ENCODE measurements at regions not wholly inside any gene's neighbourhood (a gene's known extent, or its start where the extent isn't known, plus 50 kb on each side); places are given as distances from the start of the nearest gene placed in this dataset.

DNA sequence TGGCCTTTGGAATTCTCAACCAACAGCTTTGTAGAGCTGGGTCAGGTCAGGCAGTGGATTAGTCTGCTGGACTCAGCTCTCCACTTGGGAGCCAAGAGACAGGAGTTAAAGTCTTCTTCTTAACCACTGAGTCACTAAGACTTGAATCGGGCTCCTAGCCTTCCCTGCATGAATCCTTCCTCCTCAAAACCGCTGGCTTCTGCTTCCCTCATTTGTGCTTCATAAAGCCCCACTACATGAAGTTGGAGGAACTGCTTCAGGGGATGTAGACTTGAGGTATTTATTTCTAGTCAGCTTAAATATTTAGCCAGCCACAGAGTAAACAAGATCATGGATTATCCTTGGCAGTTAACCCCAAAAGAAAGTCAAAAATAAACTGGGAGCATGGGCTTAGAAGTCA lies 536.3 kb upstream of the TNP1 start:
- WGBS, 2 donors: 38 to 48% methylated on average over 2 of the region's 2 CpGs
- Histone ChIP-seq H3K36me3 (ENCODE audit: control insufficient read depth in 2 of 2, insufficient read depth in 2 of 2, low read length in 1 of 2) (no peaks in the 10 kb centered on the region), H3K4me3 (ENCODE audit: low read depth in 1 of 2, low read length in 2 of 2) (no peak overlapping the region), H3K4me1 (ENCODE audit: control insufficient read depth in 2 of 2, insufficient read depth in 2 of 2, low read length in 1 of 2) (peaks cover 0 to 2% of the 10 kb centered on the region in 2 donors), H3K27me3 (ENCODE audit: control insufficient read depth in 1 of 2, insufficient read depth in 2 of 2, low read length in 2 of 2) (no peaks in the 10 kb centered on the region), H3K9me3 (ENCODE audit: control insufficient read depth in 2 of 2, insufficient read depth in 1 of 2, low read depth in 1 of 2, low read length in 1 of 2) (peaks cover 0 to 3% of the 10 kb centered on the region in 2 donors), H3K27ac (ENCODE audit: low read depth in 2 of 2, low read length in 1 of 2) (no peak overlapping the region)

DNA sequence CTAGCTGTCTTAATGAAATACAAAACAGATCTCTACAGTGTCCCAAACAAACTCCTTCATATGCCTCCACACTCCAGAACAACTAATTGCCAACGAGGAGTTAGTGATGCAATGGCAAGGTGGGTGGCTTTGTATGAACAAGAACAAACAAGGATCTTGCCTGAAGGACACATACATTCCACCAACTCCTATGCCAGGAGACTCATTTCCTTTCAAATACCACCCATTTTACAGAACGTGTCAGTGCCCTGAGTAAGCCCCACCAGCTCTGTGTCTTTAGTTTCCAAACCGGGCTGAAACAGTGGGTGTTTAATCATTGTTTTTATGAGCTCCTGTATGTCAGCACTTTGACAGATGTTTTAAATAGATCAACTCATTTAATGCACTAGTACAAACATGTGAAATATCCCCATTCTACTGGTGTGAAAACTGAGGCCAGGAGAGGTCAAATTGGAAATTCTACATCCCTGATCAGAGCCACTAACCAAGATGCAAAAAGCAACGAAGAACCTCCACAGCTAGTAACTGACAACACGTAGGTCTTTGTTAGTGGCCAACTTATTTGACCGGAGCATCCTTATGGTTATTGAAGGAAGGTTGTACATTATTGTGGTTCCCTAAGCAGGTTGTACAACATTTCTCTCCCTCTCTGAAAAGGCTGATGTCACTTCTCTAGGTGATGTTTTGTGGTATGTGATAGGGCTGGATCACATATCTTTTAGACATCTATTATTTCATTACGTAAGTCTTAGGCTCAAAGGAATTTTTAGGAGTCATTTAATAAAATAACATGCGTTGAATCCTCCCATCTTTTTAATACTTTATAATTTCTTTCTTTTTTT lies 534.9 kb upstream of the TNP1 start:
- 68 to 72% methylated on average over 8 of the region's 8 CpGs for WGBS, 2 donors
- H3K27me3 ChIP-seq (ENCODE audit: control insufficient read depth in 1 of 2, insufficient read depth in 2 of 2, low read length in 2 of 2): no peaks in the 10 kb centered on the region
- peaks cover 3 to 4% of the 10 kb centered on the region in 2 donors for H3K9me3 ChIP-seq (ENCODE audit: control insufficient read depth in 2 of 2, insufficient read depth in 1 of 2, low read depth in 1 of 2, low read length in 1 of 2)
- no peaks in the 10 kb centered on the region for H3K36me3 ChIP-seq (ENCODE audit: control insufficient read depth in 2 of 2, insufficient read depth in 2 of 2, low read length in 1 of 2)
- H3K4me1 ChIP-seq (ENCODE audit: control insufficient read depth in 2 of 2, insufficient read depth in 2 of 2, low read length in 1 of 2): peaks cover 0 to 2% of the 10 kb centered on the region in 2 donors
- no peak overlapping the region for H3K4me3 ChIP-seq (ENCODE audit: low read depth in 1 of 2, low read length in 2 of 2)
- H3K27ac ChIP-seq (ENCODE audit: low read depth in 2 of 2, low read length in 1 of 2): no peak overlapping the region

DNA sequence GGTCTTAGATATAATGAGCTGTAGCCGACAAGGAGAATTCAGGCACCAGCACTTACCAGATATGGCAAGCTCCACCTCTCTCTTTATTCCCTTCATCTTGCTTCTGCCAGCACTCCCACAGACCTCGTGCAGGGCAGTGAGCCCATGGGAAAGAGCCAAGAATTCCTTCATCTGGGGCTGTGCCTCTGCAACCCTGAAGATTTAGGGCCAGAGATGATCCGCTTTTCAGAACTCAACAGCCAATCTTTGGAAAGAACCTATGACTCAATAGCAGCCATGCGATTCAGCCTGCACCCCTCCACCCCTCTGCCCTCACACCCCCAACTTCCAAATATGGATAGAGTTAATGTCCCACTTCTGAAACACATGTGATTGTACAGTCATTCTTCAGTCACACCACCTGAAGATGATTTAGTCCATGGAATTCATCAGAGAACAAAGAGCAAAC lies 533.7 kb upstream of the TNP1 start:
- WGBS, 2 donors: 24 to 33% methylated on average over 4 of the region's 4 CpGs
- H3K27ac ChIP-seq (ENCODE audit: low read depth in 2 of 2, low read length in 1 of 2): peak overlapping the region in 1 of 2 donors; percentile 14

DNA sequence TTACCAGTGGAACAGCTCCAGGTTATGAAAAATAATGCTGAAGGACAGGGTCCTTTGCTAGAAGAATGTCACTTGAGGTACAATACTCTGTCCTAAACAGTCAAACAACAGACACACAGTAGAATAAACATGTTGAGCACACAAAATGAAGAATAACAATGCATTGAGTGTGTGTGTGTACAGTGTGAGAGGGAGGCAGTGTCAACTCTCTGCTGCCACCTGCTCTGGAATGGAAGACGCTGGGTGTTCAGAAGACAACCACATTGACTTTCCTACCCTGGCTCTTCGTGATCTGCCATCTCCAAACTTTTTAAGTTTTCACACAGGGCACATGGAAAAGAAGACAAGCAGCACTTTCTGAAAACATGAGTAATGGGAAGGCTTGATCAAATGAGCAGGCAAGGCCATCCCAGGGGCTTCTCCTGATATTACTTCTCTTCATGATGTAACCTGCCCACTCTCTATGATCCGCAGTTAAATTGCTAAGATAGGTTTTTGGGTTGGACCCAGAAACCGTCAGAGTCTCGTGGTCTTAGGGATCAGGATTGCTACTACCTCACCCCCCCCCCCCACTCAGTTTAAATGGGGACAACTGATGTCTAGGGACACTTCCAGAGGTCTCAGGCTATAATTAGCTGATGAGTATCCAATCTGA lies 533.2 kb upstream of the TNP1 start:
- no peak overlapping the region for H3K4me3 ChIP-seq (ENCODE audit: low read depth in 1 of 2, low read length in 2 of 2)
- H3K27ac ChIP-seq (ENCODE audit: low read depth in 2 of 2, low read length in 1 of 2): peak overlapping the region in 1 of 2 donors; percentile 14
- H3K36me3 ChIP-seq (ENCODE audit: control insufficient read depth in 2 of 2, insufficient read depth in 2 of 2, low read length in 1 of 2): no peaks in the 10 kb centered on the region
- H3K9me3 ChIP-seq (ENCODE audit: control insufficient read depth in 2 of 2, insufficient read depth in 1 of 2, low read depth in 1 of 2, low read length in 1 of 2): peaks cover 0 to 4% of the 10 kb centered on the region in 2 donors
- peaks cover 0 to 2% of the 10 kb centered on the region in 2 donors for H3K4me1 ChIP-seq (ENCODE audit: control insufficient read depth in 2 of 2, insufficient read depth in 2 of 2, low read length in 1 of 2)
- no peaks in the 10 kb centered on the region for H3K27me3 ChIP-seq (ENCODE audit: control insufficient read depth in 1 of 2, insufficient read depth in 2 of 2, low read length in 2 of 2)
- WGBS, 2 donors: 53 to 54% methylated on average over 5 of the region's 5 CpGs

More for the DNA sequence above, 533.7 kb upstream of the TNP1 start:
- Histone ChIP-seq H3K4me3 (ENCODE audit: low read depth in 1 of 2, low read length in 2 of 2) (no peak overlapping the region), H3K9me3 (ENCODE audit: control insufficient read depth in 2 of 2, insufficient read depth in 1 of 2, low read depth in 1 of 2, low read length in 1 of 2) (peaks cover under 1 to 4% of the 10 kb centered on the region in 2 donors), H3K4me1 (ENCODE audit: control insufficient read depth in 2 of 2, insufficient read depth in 2 of 2, low read length in 1 of 2) (peaks cover 0 to 2% of the 10 kb centered on the region in 2 donors), H3K36me3 (ENCODE audit: control insufficient read depth in 2 of 2, insufficient read depth in 2 of 2, low read length in 1 of 2) (no peaks in the 10 kb centered on the region), H3K27me3 (ENCODE audit: control insufficient read depth in 1 of 2, insufficient read depth in 2 of 2, low read length in 2 of 2) (no peaks in the 10 kb centered on the region)

DNA sequence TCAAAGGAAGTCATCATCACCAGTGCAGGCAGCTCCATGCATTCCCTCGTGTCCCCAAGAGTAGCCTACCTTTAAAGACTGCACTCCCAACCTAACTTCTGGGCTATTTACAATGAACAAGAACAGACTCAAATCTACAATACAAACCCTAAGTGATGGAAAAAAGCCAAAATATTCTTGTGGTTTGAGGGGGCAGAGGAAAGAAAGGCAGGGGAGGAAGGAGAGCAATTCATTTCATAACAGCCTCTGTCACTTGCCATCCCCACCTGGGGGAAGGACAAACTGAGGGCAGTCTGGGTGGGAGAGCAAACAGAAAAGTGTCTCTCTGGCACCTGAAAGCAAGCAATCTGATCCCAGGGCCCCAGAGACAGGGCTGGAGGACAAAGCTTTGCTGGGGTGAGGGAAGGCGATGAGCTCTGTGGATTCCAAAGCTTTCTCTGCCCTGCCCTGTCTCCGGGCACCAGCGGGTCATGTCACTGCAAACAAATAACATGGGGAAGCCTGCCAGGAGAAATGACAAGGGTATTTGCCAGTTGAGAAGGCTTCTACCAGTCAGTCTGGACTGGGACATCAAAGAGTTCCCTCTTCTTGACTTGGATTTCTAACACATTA lies 528.0 kb upstream of the TNP1 start:
- H3K4me3 ChIP-seq (ENCODE audit: low read depth in 1 of 2, low read length in 2 of 2): no peak overlapping the region
- 60 to 62% methylated on average over 4 of the region's 4 CpGs for WGBS, 2 donors
- no peaks in the 10 kb centered on the region for H3K4me1 ChIP-seq (ENCODE audit: control insufficient read depth in 2 of 2, insufficient read depth in 2 of 2, low read length in 1 of 2)
- H3K27me3 ChIP-seq (ENCODE audit: control insufficient read depth in 1 of 2, insufficient read depth in 2 of 2, low read length in 2 of 2): no peaks in the 10 kb centered on the region
- no peak overlapping the region for H3K27ac ChIP-seq (ENCODE audit: low read depth in 2 of 2, low read length in 1 of 2)
- peaks cover 0 to 4% of the 10 kb centered on the region in 2 donors for H3K9me3 ChIP-seq (ENCODE audit: control insufficient read depth in 2 of 2, insufficient read depth in 1 of 2, low read depth in 1 of 2, low read length in 1 of 2)
- no peaks in the 10 kb centered on the region for H3K36me3 ChIP-seq (ENCODE audit: control insufficient read depth in 2 of 2, insufficient read depth in 2 of 2, low read length in 1 of 2)

DNA sequence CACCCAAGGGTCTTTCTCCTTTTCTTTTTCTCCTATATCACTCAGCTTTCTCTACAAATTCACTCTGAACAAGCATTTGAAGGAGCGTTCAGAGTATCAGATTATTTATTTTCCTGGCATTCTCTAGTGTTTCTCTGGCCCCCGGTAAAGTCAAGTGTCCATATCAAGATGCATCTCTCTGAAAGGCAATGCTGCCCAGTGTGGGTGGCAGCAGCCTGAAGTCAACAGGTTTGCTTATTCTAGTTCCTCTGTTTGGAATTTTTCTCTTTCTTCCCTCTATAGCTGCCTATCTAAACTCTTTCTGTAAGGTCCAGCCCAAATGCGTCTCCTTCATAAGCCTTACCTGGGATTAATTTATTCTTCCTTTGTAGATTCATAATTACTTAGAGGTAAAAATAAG lies 526.2 kb upstream of the TNP1 start:
- Histone ChIP-seq H3K4me1 (ENCODE audit: control insufficient read depth in 2 of 2, insufficient read depth in 2 of 2, low read length in 1 of 2) (no peaks in the 10 kb centered on the region), H3K27ac (ENCODE audit: low read depth in 2 of 2, low read length in 1 of 2) (no peak overlapping the region), H3K27me3 (ENCODE audit: control insufficient read depth in 1 of 2, insufficient read depth in 2 of 2, low read length in 2 of 2) (no peaks in the 10 kb centered on the region), H3K36me3 (ENCODE audit: control insufficient read depth in 2 of 2, insufficient read depth in 2 of 2, low read length in 1 of 2) (no peaks in the 10 kb centered on the region), H3K4me3 (ENCODE audit: low read depth in 1 of 2, low read length in 2 of 2) (no peak overlapping the region), H3K9me3 (ENCODE audit: control insufficient read depth in 2 of 2, insufficient read depth in 1 of 2, low read depth in 1 of 2, low read length in 1 of 2) (peaks cover 0 to 4% of the 10 kb centered on the region in 2 donors)
- WGBS, 2 donors: 64 to 65% methylated on average over 3 of the region's 3 CpGs

DNA sequence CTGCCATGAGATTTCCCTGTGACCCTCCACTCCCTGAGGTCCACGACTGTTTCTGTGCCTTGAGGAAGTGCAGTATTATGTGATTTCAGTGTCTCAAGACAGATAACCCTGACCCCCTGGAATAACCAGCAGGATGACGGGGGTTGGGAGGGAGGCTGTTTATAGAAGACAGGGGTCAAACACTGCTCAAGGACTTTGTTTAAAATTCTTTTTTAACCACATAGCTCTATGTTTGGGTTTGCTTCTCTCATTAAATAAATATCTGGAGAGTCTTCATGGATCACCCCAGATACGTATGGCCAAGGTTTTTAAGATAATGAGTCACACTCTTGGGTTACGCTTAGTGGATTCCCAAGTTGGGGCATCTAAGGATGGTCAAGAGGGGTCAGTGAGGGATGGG lies 523.8 kb upstream of the TNP1 start:
- H3K27ac ChIP-seq (ENCODE audit: low read depth in 2 of 2, low read length in 1 of 2): peak overlapping the region in 1 of 2 donors; percentile 37
- WGBS, 2 donors: 67 to 68% methylated on average over 4 of the region's 4 CpGs

DNA sequence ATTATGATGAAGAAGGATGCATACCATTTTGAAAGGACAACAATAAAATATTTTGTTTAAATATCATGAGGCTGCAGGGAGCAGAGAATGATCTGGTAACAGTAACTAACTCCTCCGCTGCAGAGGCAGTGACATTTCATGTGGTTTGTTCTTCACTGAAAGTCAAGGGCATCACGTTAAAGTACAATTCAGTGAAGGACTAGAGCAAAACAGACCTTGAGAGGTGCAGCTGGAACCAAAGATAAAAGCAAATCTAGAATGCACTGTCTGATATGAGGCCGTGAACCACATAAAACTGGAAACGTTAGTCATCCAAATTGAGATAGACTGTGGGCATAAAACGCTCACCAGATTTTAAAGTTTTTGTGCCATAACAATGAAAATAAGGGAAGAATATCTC lies 522.9 kb upstream of the TNP1 start:
- Histone ChIP-seq H3K27me3 (ENCODE audit: control insufficient read depth in 1 of 2, insufficient read depth in 2 of 2, low read length in 2 of 2) (no peaks in the 10 kb centered on the region), H3K27ac (ENCODE audit: low read depth in 2 of 2, low read length in 1 of 2) (no peak overlapping the region), H3K4me1 (ENCODE audit: control insufficient read depth in 2 of 2, insufficient read depth in 2 of 2, low read length in 1 of 2) (no peaks in the 10 kb centered on the region), H3K36me3 (ENCODE audit: control insufficient read depth in 2 of 2, insufficient read depth in 2 of 2, low read length in 1 of 2) (no peaks in the 10 kb centered on the region), H3K4me3 (ENCODE audit: low read depth in 1 of 2, low read length in 2 of 2) (no peak overlapping the region), H3K9me3 (ENCODE audit: control insufficient read depth in 2 of 2, insufficient read depth in 1 of 2, low read depth in 1 of 2, low read length in 1 of 2) (no peaks in the 10 kb centered on the region)
- WGBS, 2 donors: 78 to 81% methylated on average over 5 of the region's 5 CpGs

More for the DNA sequence above, 523.8 kb upstream of the TNP1 start:
- H3K36me3 ChIP-seq (ENCODE audit: control insufficient read depth in 2 of 2, insufficient read depth in 2 of 2, low read length in 1 of 2): no peaks in the 10 kb centered on the region
- H3K4me1 ChIP-seq (ENCODE audit: control insufficient read depth in 2 of 2, insufficient read depth in 2 of 2, low read length in 1 of 2): no peaks in the 10 kb centered on the region
- no peaks in the 10 kb centered on the region for H3K27me3 ChIP-seq (ENCODE audit: control insufficient read depth in 1 of 2, insufficient read depth in 2 of 2, low read length in 2 of 2)
- no peaks in the 10 kb centered on the region for H3K9me3 ChIP-seq (ENCODE audit: control insufficient read depth in 2 of 2, insufficient read depth in 1 of 2, low read depth in 1 of 2, low read length in 1 of 2)
- H3K4me3 ChIP-seq (ENCODE audit: low read depth in 1 of 2, low read length in 2 of 2): no peak overlapping the region

DNA sequence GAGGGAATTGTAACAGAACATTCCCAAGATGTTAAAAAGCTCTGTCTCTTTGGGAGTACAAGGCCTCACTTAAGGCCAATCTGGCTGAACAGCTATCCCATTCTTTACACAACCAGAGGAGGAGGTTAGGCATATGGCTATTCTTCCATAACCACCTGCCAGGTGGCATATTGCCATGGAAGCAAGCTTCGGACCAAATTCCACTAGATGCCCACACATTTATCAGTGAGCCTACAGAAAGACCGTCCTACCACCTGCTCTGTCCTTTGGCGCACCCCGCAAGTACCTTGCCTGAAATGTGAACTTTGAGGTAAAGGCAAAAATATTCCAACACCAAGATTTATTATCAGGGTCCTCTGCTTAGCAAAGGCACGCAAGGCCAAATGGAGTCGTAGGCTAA lies 519.9 kb upstream of the TNP1 start:
- no peaks in the 10 kb centered on the region for H3K9me3 ChIP-seq (ENCODE audit: control insufficient read depth in 2 of 2, insufficient read depth in 1 of 2, low read depth in 1 of 2, low read length in 1 of 2)
- no peaks in the 10 kb centered on the region for H3K36me3 ChIP-seq (ENCODE audit: control insufficient read depth in 2 of 2, insufficient read depth in 2 of 2, low read length in 1 of 2)
- H3K4me1 ChIP-seq (ENCODE audit: control insufficient read depth in 2 of 2, insufficient read depth in 2 of 2, low read length in 1 of 2): no peaks in the 10 kb centered on the region
- 80 to 94% methylated on average over 6 of the region's 6 CpGs for WGBS, 2 donors
- no peak overlapping the region for H3K27ac ChIP-seq (ENCODE audit: low read depth in 2 of 2, low read length in 1 of 2)
- no peaks in the 10 kb centered on the region for H3K27me3 ChIP-seq (ENCODE audit: control insufficient read depth in 1 of 2, insufficient read depth in 2 of 2, low read length in 2 of 2)
- no peak overlapping the region for H3K4me3 ChIP-seq (ENCODE audit: low read depth in 1 of 2, low read length in 2 of 2)
